ENCODE measurements at regions not wholly inside any gene's neighbourhood (a gene's known extent, or its start where the extent isn't known, plus 50 kb on each side); places are given as distances from the start of the nearest gene placed in this dataset.
"Not testable (repeated sequence)": the region's sequence is repeated elsewhere in the genome, so short reads cannot be mapped to it uniquely, and the experiment has no call there.

GRCh38 chr2:153404792-153405191 lies 73.8 kb downstream of the RPRM start:
- no peaks in the 10 kb centered on the region for H3K9me3 ChIP-seq
- H3K4me1 ChIP-seq: no peaks in the 10 kb centered on the region
- ATAC-seq (no peak), DNase-seq (no peak)
- no peaks in the 10 kb centered on the region for H3K36me3 ChIP-seq
- H3K27me3 ChIP-seq (ENCODE audit: low read depth): no peaks in the 10 kb centered on the region
- TF ChIP-seq CTCF (IDR thresholded peaks at IDR 0.05): no peak
- intact Hi-C loops (cut with DNase I): no loop called here
- H3K4me3 ChIP-seq: no peak overlapping the region
- H3K27ac ChIP-seq: no peak overlapping the region

- ATAC-seq: no peak
- TF ChIP-seq CTCF (IDR thresholded peaks at IDR 0.05): no peak
Measured at GRCh38 chr2:153403940-153404339, 74.6 kb downstream of the RPRM start.

GRCh38 chr2:153403352-153403751 lies 75.2 kb downstream of the RPRM start:
- H3K36me3 ChIP-seq; H3K9me3 ChIP-seq; intact Hi-C loops (cut with DNase I); ATAC-seq; H3K27me3 ChIP-seq (ENCODE audit: low read depth); DNase-seq; H3K4me3 ChIP-seq; H3K27ac ChIP-seq; H3K4me1 ChIP-seq: not testable (repeated sequence)

More at GRCh38 chr2:153403940-153404339, 74.6 kb downstream of the RPRM start:
- H3K27ac ChIP-seq: no peak overlapping the region
- H3K4me1 ChIP-seq: no peaks in the 10 kb centered on the region
- H3K4me3 ChIP-seq: no peak overlapping the region
- DNase-seq: no peak
- no peaks in the 10 kb centered on the region for H3K9me3 ChIP-seq
- H3K36me3 ChIP-seq: no peaks in the 10 kb centered on the region
- no peaks in the 10 kb centered on the region for H3K27me3 ChIP-seq (ENCODE audit: low read depth)
- intact Hi-C loops (cut with DNase I): no loop called here

- no peak for TF ChIP-seq CTCF (IDR thresholded peaks at IDR 0.05)
- ATAC-seq: no peak
- no peak for DNase-seq
- no peaks in the 10 kb centered on the region for H3K27me3 ChIP-seq (ENCODE audit: low read depth)
- no peaks in the 10 kb centered on the region for H3K4me1 ChIP-seq
- no peak overlapping the region for H3K27ac ChIP-seq
- intact Hi-C loops (cut with DNase I): no loop called here
- no peaks in the 10 kb centered on the region for H3K36me3 ChIP-seq
- no peaks in the 10 kb centered on the region for H3K9me3 ChIP-seq
- H3K4me3 ChIP-seq: no peak overlapping the region
Measured at GRCh38 chr2:153394686-153395085, 83.9 kb downstream of the RPRM start.

GRCh38 chr2:153394247-153394646 lies 84.3 kb downstream of the RPRM start:
- no peaks in the 10 kb centered on the region for H3K27me3 ChIP-seq (ENCODE audit: low read depth)
- ATAC-seq: no peak

GRCh38 chr2:153393518-153393917 lies 85.0 kb downstream of the RPRM start:
- no peak for TF ChIP-seq CTCF (IDR thresholded peaks at IDR 0.05)
- H3K4me3 ChIP-seq: no peak overlapping the region
- H3K27me3 ChIP-seq (ENCODE audit: low read depth): no peaks in the 10 kb centered on the region
- no peak for DNase-seq
- H3K27ac ChIP-seq: no peak overlapping the region
- H3K9me3 ChIP-seq: no peaks in the 10 kb centered on the region
- no peaks in the 10 kb centered on the region for H3K4me1 ChIP-seq
- no peaks in the 10 kb centered on the region for H3K36me3 ChIP-seq
- ATAC-seq: no peak
- intact Hi-C loops (cut with DNase I): no loop called here

More at GRCh38 chr2:153394247-153394646, 84.3 kb downstream of the RPRM start:
- intact Hi-C loops (cut with DNase I): no loop called here
- TF ChIP-seq CTCF (IDR thresholded peaks at IDR 0.05): no peak
- Histone ChIP-seq H3K27ac (no peak overlapping the region), H3K9me3 (no peaks in the 10 kb centered on the region), H3K36me3 (no peaks in the 10 kb centered on the region), H3K4me3 (no peak overlapping the region), H3K4me1 (no peaks in the 10 kb centered on the region)
- no peak for DNase-seq
